Mesenchymal stem cell (in vitro differentiated cells and primary cell): ENCODE measurements at regions not wholly inside any gene's neighbourhood (a gene's known extent, or its start where the extent isn't known, plus 50 kb on each side); places are given as distances from the start of the nearest gene placed in this dataset.

ENCODE experiments used
- DNase-seq: peaks from one replicate; pipeline ENCODE4 v3.0.0-alpha.2; 2013
- H2AFZ ChIP-seq: one replicate; pipeline ENCODE4 v1.6.1; 2013; ENCODE audit warnings: low read depth, mild to moderate bottlenecking, control low read depth, inconsistent platforms, low read length, moderate library complexity
- H2AK5ac ChIP-seq: 2 replicates; pipeline ENCODE4 v1.6.1; 2013; ENCODE audit warnings: low read length, moderate library complexity, mild to moderate bottlenecking, inconsistent platforms; ENCODE audit not compliant: severe bottlenecking
- H2BK120ac ChIP-seq: one replicate; pipeline ENCODE4 v1.6.1; 2013; ENCODE audit warnings: low read depth, mild to moderate bottlenecking, inconsistent platforms, low read length, moderate library complexity
- H2BK12ac ChIP-seq, 2 experiments: one replicate each; pipeline ENCODE4 v1.6.1; 2013; ENCODE audit warnings: inconsistent platforms in 2 of 2, low read length in 2 of 2, mild to moderate bottlenecking in 2 of 2, moderate library complexity in 2 of 2, control low read depth in 1 of 2
- H2BK15ac ChIP-seq: one replicate; pipeline ENCODE4 v1.6.1; 2013; ENCODE audit warnings: mild to moderate bottlenecking, low read depth, inconsistent platforms; ENCODE audit not compliant: poor library complexity, severe bottlenecking
- H2BK5ac ChIP-seq: 2 replicates; pipeline ENCODE4 v1.6.1; 2013; ENCODE audit warnings: low read depth, mild to moderate bottlenecking, low read length, control low read depth, inconsistent platforms; ENCODE audit not compliant: poor library complexity, severe bottlenecking
- H3K14ac ChIP-seq, 2 experiments: one replicate each; pipeline ENCODE4 v1.6.1; 2013; ENCODE audit warnings: inconsistent platforms in 2 of 2, low read length in 2 of 2, control low read depth in 1 of 2, mild to moderate bottlenecking in 1 of 2, moderate library complexity in 1 of 2
- H3K18ac ChIP-seq, 2 experiments: one replicate each; pipeline ENCODE4 v1.6.1; 2013; ENCODE audit warnings: inconsistent platforms in 2 of 2, low read length in 2 of 2, control low read depth in 1 of 2, low read depth in 1 of 2, mild to moderate bottlenecking in 1 of 2
- H3K23ac ChIP-seq, 2 experiments: one replicate each; pipeline ENCODE4 v1.6.1; 2013; ENCODE audit warnings: inconsistent platforms in 2 of 2, low read length in 2 of 2, mild to moderate bottlenecking in 2 of 2, moderate library complexity in 2 of 2, control low read depth in 1 of 2
- H3K27ac ChIP-seq: 2 replicates; pipeline ENCODE4 v1.5.1; 2013; ENCODE audit warnings: mild to moderate bottlenecking, moderate library complexity, low read length, control low read depth, inconsistent platforms; ENCODE audit not compliant: poor library complexity, severe bottlenecking
- H3K27me3 ChIP-seq, 2 experiments: 2 replicates each; pipeline versions ENCODE4 v1.6.1 to v1.7.0; 2013; ENCODE audit warnings: low read length in 2 of 2, mild to moderate bottlenecking in 2 of 2, moderate library complexity in 2 of 2, control low read depth in 1 of 2, inconsistent platforms in 1 of 2; ENCODE audit not compliant: control insufficient read depth in 1 of 2, insufficient read depth in 1 of 2
- H3K36me3 ChIP-seq, 2 experiments: 2 replicates each; pipeline versions ENCODE4 v1.6.1 to v1.7.0; 2013; ENCODE audit warnings: low read length in 2 of 2, control low read depth in 1 of 2, inconsistent platforms in 1 of 2, low read depth in 1 of 2, mild to moderate bottlenecking in 1 of 2; ENCODE audit not compliant: insufficient read depth in 2 of 2, control insufficient read depth in 1 of 2
- H3K4ac ChIP-seq, 2 experiments: one replicate each; pipeline ENCODE4 v1.6.1; 2013; ENCODE audit warnings: inconsistent platforms in 2 of 2, low read length in 2 of 2, mild to moderate bottlenecking in 2 of 2, moderate library complexity in 2 of 2, control low read depth in 1 of 2, low read depth in 1 of 2
- H3K4me1 ChIP-seq: 2 replicates; pipeline ENCODE4 v1.6.1; 2013; ENCODE audit warnings: low read depth, low read length, control low read depth; ENCODE audit not compliant: control insufficient read depth, insufficient read depth
- H3K4me2 ChIP-seq: 2 replicates; pipeline ENCODE4 v1.6.1; 2013; ENCODE audit warnings: low read length, mild to moderate bottlenecking, inconsistent platforms; ENCODE audit not compliant: poor library complexity, severe bottlenecking
- H3K4me3 ChIP-seq, 2 experiments: 2 replicates each; pipeline versions ENCODE4 v1.5.1 to v1.7.0; 2013; ENCODE audit warnings: low read length in 2 of 2, mild to moderate bottlenecking in 2 of 2, control low read depth in 1 of 2, low read depth in 1 of 2; ENCODE audit not compliant: insufficient read depth in 1 of 2
- H3K79me1 ChIP-seq: replicated peaks from 2 replicates; pipeline ENCODE4 v1.6.1; 2013; ENCODE audit warnings: mild to moderate bottlenecking, control low read depth, low read length, inconsistent platforms; ENCODE audit not compliant: poor library complexity, severe bottlenecking
- H3K9ac ChIP-seq: 2 replicates; pipeline ENCODE4 v1.7.0; 2013; ENCODE audit warnings: mild to moderate bottlenecking, low read length, moderate library complexity
- H3K9me3 ChIP-seq: 2 replicates; pipeline ENCODE4 v1.7.0; 2013; ENCODE audit warnings: mild to moderate bottlenecking, low read length; ENCODE audit not compliant: control insufficient read depth
- H4K8ac ChIP-seq: one replicate; pipeline ENCODE4 v1.6.1; 2013; ENCODE audit warnings: inconsistent platforms, mild to moderate bottlenecking, low read length, moderate library complexity
- H4K91ac ChIP-seq: one replicate; pipeline ENCODE4 v1.6.1; 2013; ENCODE audit warnings: mild to moderate bottlenecking, low read length, inconsistent platforms
- WGBS: methylation state at CpG from one replicate; pipeline ENCODE4 v1.1.7; 2013; ENCODE audit warnings: mixed read lengths; 5-methylcytosine and 5-hydroxymethylcytosine counted together

DNA sequence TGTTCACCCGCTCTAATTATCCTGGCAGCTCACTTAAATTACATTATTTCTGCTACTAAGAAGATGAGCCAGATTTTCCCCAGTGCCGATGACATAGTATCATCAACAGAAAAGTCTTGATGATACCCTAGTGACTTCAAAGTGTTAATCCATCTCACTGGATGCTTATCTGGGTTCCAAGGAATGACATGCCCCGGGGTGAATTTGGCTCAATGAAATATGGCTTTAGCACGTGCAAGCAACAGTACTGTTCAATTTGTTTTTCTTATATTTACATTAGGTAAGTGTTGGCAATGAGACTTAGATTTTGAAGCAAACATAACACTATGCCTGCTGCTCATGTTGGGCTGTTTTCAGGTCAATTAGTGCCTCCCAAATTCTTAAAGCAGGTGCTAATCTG, 548.2 kb upstream of the SLITRK1 start:
- H4K8ac ChIP-seq: no peak overlapping the region
- H3K23ac ChIP-seq: no peak overlapping the region
- 81% methylated on average over 3 of the region's 4 CpGs for WGBS
- no peak overlapping the region for H3K4me2 ChIP-seq
- H2BK15ac ChIP-seq: no peak overlapping the region
- H3K9me3 ChIP-seq: no peaks in the 10 kb centered on the region
- H3K27me3 ChIP-seq: no peaks in the 10 kb centered on the region
- H2AK5ac ChIP-seq: no peak overlapping the region
- H3K79me1 ChIP-seq: no peaks in the 10 kb centered on the region
- H4K91ac ChIP-seq: no peak overlapping the region
- H2AFZ ChIP-seq: no peak overlapping the region
- H3K14ac ChIP-seq: no peak overlapping the region
- H3K36me3 ChIP-seq: no peaks in the 10 kb centered on the region
- H2BK12ac ChIP-seq: no peak overlapping the region
- H3K4ac ChIP-seq: no peak overlapping the region
- no peak overlapping the region for H3K18ac ChIP-seq
- DNase-seq: peak; percentile 5
- H2BK5ac ChIP-seq: no peak overlapping the region
- peak overlapping the region; percentile 65 for H3K27ac ChIP-seq
- H3K4me1 ChIP-seq: no peaks in the 10 kb centered on the region
- no peak overlapping the region for H2BK120ac ChIP-seq
- H3K4me3 ChIP-seq: peak overlapping the region in 1 of 2 experiments; percentile 15
- no peak overlapping the region for H3K9ac ChIP-seq

DNA sequence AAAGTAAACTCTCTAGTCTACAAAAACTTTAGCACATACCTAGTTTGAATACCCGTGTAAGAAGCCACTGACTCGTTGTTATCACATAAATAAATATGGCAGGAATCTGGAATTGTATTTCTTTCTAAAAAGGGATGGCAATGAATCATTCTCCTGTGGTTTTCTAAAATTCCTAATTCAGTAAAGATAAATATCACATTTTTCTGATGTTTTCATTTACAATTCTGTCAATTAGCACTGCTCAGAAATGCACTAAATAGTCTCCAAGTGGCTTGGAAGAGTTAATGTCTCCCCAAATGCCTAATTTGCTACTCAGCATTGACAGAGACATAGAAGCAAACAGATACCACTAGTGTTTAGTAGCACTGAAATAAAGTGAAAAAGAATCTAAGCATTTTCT, 547.7 kb upstream of the SLITRK1 start:
- Histone ChIP-seq H3K36me3 (no peaks in the 10 kb centered on the region), H3K14ac (no peak overlapping the region), H3K9me3 (no peaks in the 10 kb centered on the region), H3K4me3 (peak overlapping the region in 1 of 2 experiments; percentile 15), H3K79me1 (no peaks in the 10 kb centered on the region), H2BK12ac (no peak overlapping the region), H2AK5ac (no peak overlapping the region), H3K4me2 (no peak overlapping the region), H3K27me3 (no peaks in the 10 kb centered on the region), H3K18ac (no peak overlapping the region), H3K23ac (no peak overlapping the region), H2BK120ac (no peak overlapping the region), H2BK5ac (no peak overlapping the region), H2BK15ac (no peak overlapping the region), H3K4me1 (no peaks in the 10 kb centered on the region), H3K9ac (no peak overlapping the region), H4K91ac (no peak overlapping the region), H4K8ac (no peak overlapping the region), H3K4ac (no peak overlapping the region), H2AFZ (no peak overlapping the region), H3K27ac (peak overlapping the region; percentile 65)
- WGBS: no CpG with 5 or more reads among the region's 2 CpGs
- no peak for DNase-seq

DNA sequence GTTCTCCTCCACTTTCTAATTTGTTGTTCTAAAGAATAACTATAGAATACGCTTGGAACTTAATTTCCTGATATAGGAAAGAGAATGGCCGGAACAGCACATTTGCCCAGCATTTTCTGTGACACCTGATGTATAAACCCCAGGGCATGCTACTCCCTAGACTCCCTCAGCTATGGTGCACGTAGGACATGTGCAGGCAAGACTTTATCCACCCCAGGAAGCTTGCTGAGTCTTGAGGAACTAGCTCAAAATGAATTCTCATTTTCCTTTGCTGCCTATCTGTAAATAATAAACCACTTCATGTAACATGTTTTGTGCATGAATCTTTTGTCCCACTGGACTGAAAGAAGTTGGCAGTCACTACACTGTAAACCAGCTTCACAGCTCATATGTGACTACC, 535.8 kb upstream of the SLITRK1 start:
- Histone ChIP-seq H3K18ac (no peak overlapping the region), H2AK5ac (no peak overlapping the region), H3K9me3 (no peaks in the 10 kb centered on the region), H2BK120ac (no peak overlapping the region), H2AFZ (no peak overlapping the region), H3K4me2 (no peak overlapping the region), H3K27me3 (no peaks in the 10 kb centered on the region), H4K8ac (no peak overlapping the region), H2BK5ac (no peak overlapping the region), H2BK12ac (no peak overlapping the region), H3K4me3 (no peak overlapping the region), H3K36me3 (no peaks in the 10 kb centered on the region), H3K79me1 (no peaks in the 10 kb centered on the region), H4K91ac (no peak overlapping the region), H2BK15ac (no peak overlapping the region), H3K27ac (no peak overlapping the region), H3K4ac (no peak overlapping the region), H3K4me1 (no peaks in the 10 kb centered on the region), H3K14ac (no peak overlapping the region), H3K23ac (no peak overlapping the region), H3K9ac (no peak overlapping the region)
- 49% methylated on average over 3 of the region's 3 CpGs for WGBS
- no peak for DNase-seq

DNA sequence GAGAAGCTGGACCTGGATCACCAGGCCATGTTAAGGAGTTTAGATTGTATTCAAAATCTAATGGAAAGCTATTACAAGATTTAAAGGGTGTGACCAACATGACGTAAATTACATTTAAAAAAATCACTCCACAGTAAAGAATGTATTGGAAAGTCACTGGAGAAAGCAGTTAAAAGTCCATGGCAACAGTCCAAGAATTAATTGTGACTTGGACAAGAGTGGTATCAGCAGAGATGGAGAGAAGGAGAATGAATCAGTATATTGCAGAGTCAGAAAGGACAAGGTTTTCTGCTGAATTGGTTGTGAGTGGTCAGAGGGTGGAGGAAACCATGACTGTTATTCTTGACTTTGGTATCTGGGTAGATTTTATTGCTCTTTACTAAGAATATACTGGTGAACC, 535.1 kb upstream of the SLITRK1 start:
- H3K9ac ChIP-seq: no peak overlapping the region
- no peak overlapping the region for H3K27ac ChIP-seq
- WGBS: no CpG with 5 or more reads among the region's 1 CpG
- no peak overlapping the region for H2BK120ac ChIP-seq
- H3K14ac ChIP-seq: no peak overlapping the region
- H3K4ac ChIP-seq: no peak overlapping the region
- H2AFZ ChIP-seq: no peak overlapping the region
- H3K4me1 ChIP-seq: no peaks in the 10 kb centered on the region
- H3K79me1 ChIP-seq: no peaks in the 10 kb centered on the region
- DNase-seq: no peak
- H2BK5ac ChIP-seq: no peak overlapping the region
- no peak overlapping the region for H3K4me2 ChIP-seq
- no peaks in the 10 kb centered on the region for H3K9me3 ChIP-seq
- no peak overlapping the region for H3K4me3 ChIP-seq
- no peaks in the 10 kb centered on the region for H3K27me3 ChIP-seq
- no peaks in the 10 kb centered on the region for H3K36me3 ChIP-seq
- no peak overlapping the region for H2AK5ac ChIP-seq
- no peak overlapping the region for H2BK12ac ChIP-seq
- no peak overlapping the region for H3K18ac ChIP-seq
- H3K23ac ChIP-seq: no peak overlapping the region
- no peak overlapping the region for H4K8ac ChIP-seq
- no peak overlapping the region for H4K91ac ChIP-seq
- no peak overlapping the region for H2BK15ac ChIP-seq
